ENCODE measurements at regions not wholly inside any gene's neighbourhood (a gene's known extent, or its start where the extent isn't known, plus 50 kb on each side); places are given as distances from the start of the nearest gene placed in this dataset.

DNA sequence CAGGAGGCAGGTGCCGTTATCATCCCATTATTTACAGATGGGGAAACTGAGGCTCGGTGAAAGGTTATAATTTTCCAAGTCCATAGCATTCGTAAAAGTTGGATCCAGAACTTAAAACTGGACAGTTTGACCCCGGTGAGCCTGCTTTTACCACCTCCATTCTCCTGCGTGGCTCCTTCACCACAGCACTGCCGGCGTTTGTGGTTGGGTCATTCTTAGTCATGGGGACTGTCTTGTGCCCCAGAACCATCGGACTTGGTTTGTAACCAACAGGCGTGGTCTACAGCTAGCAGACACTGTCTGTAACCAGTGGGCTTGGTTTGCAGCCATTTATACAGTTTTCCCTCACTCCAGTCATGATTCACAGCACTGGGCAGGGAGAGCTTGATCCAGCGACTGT lies 511.3 kb downstream of the NPHP4 start:
- in situ Hi-C loops (cut with MboI; ENCODE audit: low sequenced_read_pairs), result no loop called here

DNA sequence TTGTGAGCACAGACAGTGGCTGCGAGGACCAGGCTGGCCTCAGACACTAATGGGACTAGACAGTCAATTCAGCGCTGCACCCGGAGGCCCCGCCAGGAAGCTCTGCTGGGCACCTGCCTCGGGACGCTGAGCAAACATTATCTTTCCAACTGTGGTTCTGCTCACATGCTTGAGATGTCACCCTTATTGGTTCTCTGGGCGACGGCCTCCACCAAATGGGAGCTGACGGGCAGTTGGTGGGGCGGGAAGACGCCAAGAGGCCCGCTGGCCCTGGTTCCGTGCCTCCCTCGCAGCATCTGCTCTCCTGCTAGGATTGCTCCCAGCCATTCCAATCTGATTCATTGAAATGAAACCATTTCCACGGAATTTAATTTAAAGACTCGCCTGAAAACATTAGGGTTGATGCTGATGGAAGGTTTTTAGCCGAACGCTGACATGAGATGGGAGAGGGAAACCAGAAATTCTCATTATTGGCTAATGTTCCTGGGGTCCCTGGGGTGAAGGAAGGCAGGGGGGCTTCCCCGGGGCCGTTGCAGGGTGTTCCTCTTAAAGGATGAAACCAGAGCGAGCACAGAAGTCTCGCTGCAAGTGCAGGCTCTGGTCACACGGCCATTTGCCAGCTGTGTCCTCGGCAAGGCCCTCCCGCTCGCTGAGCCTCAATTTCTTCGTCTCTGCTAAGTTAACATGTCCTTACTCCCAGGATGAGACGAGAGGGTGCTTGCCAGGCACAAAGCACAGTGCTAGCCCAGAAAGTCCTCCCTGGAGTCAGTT lies 512.2 kb downstream of the NPHP4 start:
- in situ Hi-C loops (cut with MboI; ENCODE audit: low sequenced_read_pairs), result no loop called here

DNA sequence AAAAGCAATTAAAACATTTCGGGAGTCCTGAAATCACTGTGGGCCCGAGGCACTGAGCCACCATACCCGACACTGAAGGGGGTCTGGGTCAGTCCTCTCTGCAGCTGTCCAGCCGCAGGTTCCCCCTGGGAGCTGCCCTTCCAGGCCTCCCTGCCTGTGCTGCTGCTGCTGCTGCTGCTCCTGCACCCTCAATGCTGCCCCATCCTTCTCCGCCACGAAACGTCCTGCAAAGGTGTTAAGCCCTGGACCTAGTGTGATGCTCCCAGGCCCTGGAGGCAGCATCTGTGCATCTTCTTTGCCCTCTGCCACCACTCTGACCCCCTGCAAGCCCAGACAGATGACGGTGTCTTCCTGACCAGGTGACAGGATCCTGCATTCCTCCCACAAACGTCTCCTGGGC lies 513.3 kb downstream of the NPHP4 start:
- in situ Hi-C loops (cut with MboI; ENCODE audit: low sequenced_read_pairs), result no loop called here

DNA sequence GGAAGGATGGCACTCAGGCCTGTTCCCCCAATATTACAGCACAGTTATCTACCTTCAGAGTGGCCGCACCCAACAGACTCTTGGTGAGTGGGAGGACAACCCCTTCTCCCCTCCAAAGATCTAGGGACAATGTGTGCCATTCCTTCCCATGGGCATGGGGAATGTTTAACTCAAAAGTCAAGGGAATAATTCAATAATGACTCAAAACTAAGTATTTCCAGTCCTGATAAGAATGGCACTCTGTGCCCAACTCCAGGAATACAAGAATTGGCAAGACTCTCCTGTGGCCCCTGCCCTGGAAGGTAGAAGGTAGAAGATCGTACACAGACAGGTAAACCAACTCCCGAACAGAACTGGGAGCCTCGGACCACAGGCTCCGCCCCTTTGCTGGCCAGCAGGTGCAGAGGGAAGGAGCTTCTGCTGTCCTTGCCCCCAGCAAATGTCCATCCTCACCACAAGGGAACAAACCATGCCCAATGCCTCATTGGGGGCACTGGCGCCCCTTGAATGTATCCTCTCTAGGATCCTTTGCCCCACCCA lies 514.0 kb downstream of the NPHP4 start:
- in situ Hi-C loops (cut with MboI; ENCODE audit: low sequenced_read_pairs), result no loop called here

DNA sequence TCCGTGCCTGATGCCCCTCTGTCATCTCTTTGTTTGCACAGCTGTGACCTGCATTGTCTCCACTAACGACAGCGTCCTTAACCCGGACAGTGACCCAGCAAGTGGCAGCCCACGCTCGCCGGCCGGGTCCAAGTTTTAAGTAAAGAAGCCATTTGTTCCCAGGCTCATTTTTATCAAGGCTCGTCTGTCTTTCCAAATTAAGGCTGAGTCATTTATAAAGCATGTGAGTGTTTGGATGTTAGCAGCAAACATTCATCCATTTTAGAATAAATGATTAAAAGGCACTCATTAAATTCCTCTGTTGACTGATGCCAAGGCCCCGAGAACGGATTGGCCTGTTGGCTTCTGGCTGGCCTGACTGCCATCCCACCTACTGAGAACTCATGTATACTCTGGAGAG lies 514.5 kb downstream of the NPHP4 start:
- in situ Hi-C loops (cut with MboI; ENCODE audit: low sequenced_read_pairs), result no loop called here

DNA sequence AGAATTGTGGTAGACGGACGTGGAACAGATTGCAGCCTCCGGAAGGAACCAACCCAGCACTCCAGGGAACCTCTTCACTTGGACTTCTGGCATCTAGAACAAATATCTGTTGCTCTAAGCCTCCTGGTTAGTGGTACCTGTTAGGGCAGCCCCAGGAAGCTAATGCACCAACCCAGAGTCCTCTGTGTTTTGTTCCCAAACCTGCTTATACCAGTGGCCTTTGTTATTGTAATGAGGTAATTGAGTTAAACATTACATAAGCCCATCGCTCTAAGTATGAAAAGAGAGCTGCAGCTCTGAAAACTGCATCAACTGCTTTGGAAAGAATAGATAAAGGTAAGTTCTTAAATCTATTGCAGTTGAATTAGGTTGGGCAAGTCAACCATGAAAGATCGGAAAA lies 516.7 kb downstream of the NPHP4 start:
- in situ Hi-C loops (cut with MboI; ENCODE audit: low sequenced_read_pairs), result no loop called here

DNA sequence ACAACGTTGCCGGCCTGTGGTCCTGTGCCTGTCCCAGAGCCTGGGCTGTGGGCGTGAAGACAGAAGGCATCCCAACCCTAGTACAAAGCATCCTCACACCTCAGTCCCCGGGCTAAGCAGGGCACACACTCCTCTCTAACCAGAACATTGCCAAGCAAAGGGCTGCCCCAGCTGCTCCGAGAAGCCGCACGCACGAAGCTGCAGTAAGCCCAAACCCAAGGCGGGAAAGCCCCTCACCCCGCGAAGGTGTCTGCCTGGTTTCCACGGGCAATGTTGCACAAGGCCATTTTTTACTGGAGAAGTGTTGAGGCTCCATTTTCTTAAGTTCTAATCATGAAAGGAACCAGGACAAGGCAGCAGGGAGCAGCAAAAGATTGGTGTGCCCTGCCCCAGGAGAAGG lies 519.0 kb downstream of the NPHP4 start:
- in situ Hi-C loops (cut with MboI; ENCODE audit: low sequenced_read_pairs), result no loop called here

DNA sequence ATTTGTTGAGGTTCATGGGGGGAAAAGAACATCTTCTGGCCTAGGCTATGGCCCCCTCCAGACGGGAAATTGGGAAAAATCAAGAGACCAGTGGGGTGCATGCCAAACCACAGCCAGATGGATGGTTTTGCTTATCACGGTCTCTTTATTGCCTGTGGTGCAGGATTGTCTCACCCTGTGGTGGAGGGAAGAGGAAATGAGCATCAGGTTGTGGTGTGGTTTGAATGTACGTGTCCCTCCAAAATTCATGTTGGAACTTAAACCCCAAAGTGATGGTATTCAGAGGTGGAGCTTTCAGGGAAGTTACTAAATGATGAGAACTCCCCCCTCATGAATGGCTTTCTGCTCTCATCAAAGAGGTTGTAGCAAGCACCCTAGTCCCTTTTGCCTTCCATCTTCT lies 525.7 kb downstream of the NPHP4 start:
- in situ Hi-C loops (cut with MboI; ENCODE audit: low sequenced_read_pairs), result no loop called here

DNA sequence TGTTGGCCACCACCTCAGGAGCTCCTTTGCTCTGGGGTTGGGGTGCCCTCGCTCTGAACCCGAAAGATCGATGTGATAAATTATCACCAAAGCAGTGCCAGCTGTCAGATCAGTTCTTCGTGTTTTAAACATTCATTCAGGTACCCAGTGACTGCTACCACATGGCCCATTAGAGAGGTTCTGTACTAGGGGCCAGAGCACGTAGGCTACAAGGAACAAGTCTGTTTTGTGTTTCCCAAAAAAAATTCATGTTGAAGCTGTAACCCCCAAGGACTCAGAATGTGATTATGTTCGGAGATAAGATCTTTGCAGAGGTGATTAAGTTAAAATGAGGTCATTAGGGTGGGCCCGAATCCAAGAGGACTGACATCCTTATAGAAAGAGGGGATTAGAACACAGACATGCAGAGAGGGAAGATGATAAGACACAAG lies 526.9 kb downstream of the NPHP4 start:
- in situ Hi-C loops (cut with MboI; ENCODE audit: low sequenced_read_pairs), result no loop called here

DNA sequence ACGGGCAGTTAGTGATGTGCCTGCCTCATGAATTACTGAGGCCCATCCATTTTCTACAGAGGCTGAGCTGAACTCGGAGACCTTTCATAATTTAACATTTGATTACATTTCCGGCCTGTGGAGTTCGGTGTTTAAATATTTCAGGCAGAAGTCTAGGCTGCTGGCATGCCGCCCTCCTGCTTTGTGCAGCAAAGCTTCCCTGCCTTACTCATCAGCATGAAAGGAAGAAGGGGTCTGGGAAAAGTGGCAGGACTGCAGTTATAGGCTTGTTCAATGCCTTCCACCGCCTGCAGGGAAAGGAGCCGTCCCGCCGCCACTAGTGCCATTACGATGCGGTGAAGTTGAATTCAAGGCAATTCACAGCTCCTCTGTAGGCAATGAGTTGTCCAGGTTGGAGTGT lies 527.9 kb downstream of the NPHP4 start:
- in situ Hi-C loops (cut with MboI; ENCODE audit: low sequenced_read_pairs), result no loop called here

DNA sequence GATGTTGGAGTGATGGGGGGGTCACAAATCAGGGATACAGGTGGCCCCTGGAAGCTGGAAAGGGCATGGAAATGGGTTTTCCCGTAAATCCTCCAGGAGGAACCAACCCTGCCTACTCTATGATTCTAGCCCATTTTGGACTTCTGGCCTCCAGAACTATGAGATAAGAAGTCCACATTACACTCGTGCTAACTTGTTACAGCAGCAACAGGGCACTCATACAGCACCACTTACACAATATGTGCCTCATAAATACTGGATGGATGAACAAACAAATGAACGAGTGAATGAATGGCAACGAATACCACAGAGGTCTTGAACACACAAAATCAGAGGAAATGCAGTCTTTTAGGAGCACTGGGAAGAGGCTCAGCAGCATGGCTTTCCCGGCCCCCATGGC lies 531.3 kb downstream of the NPHP4 start:
- in situ Hi-C loops (cut with MboI; ENCODE audit: low sequenced_read_pairs), result no loop called here

DNA sequence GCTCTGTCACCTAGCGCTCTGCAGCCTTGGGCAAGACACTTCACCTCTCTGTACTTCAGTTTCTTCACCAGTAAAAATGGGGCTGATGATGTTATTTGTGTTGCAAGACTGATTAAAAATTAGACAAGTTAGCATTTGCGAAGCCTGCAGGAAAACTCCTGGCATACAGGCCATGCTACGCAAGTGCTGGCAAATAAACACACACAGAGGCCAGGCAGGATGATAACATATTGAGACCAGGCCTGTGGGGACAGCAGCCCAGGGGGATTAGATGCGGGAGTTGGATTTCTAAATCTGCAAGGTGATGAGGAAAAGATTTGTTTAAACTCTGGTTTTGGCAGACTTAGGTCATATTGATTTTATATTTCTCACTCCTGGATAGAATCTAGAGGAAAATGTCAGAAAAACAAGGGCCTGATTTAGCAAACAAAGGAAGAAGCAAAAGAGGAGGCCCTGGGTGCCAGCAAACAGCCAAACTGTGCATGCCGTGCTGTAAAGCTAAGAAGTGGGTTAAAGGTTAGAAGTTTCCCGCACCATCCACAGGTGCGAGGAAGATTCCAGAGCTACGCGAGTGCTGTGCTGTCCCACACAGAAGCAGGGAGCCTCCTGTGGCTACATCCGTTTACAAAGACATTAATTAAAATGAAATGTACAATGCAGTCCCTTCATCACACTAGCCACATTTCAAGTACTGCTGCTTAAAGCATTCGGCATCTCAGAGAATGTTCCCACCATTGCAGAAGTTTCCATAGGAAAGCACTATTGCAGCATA lies 532.2 kb downstream of the NPHP4 start:
- in situ Hi-C loops (cut with MboI; ENCODE audit: low sequenced_read_pairs), result no loop called here

DNA sequence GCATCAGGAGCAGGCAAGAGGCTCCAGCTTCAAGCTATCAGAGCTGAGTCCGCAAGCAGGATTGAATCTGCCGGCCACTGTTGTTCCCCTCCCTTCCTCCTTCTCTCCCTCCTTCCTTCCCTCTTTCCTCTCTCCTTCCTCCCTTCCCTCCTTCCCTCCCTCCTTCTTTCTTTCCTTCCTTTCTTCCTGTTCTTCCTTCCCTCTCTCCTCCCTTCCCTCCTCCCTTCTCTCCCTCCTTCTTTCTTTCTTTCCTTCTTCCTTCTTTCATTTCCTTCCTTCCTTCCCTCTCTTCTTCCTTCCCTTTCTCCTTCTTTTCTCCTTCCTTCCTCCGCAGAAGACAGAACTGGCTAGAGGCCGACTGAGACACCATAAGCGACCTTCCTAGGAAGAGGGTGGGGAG lies 534.0 kb downstream of the NPHP4 start:
- in situ Hi-C loops (cut with MboI; ENCODE audit: low sequenced_read_pairs), result no loop called here

DNA sequence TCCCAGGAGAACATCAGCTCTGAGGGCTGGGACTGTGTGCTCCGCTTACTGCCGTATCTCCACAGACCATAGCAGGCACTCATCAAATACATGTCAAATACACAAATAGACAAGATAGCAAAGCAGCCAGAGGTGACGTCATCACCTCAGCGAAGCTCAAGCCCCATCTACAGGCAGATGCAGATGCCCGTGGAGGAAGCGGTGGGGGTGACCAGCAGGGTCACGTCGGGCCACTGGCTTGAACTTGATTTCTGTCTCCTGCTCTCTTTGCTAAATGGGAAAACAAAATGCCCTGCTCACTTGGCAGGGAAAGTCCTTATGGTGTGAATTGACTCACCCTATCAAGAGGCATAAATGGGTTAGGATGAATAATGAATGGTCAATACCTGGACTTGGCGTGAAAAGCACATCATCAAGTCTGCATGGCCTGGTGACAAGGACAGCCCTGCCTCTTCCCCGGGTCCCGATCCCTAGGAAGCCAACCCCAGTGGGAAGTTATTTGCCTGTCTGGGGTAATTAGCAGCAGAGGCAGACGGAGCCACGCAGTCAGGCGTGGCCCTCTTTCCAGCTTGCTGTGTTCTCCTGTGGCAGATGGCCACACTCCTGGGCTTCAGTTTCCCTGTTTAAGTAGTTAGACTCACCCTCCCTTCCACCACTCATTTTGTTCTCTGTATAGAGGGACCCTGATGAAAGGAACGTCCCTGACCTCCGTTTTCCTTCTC lies 536.0 kb downstream of the NPHP4 start:
- in situ Hi-C loops (cut with MboI; ENCODE audit: low sequenced_read_pairs), result no loop called here

DNA sequence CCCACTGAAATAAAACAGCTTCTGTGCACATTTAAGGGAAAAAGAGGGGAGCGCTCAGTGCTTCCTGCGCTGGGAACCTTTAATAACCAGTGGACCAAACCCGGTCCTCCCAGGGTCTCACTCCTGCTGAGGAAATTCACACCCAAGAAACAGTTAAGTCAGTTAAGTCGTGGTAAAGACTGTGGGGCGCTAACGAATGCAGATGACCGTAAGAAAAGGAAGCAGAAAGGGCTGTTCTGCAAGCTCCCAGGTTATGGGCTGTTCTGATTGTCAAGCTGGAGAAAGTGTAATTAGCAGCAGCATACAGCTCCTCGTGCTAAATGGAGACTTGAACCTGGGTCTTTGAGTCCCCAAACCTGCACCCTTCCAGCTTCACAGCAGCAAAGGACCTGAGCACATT lies 536.6 kb downstream of the NPHP4 start:
- in situ Hi-C loops (cut with MboI; ENCODE audit: low sequenced_read_pairs), result no loop called here

DNA sequence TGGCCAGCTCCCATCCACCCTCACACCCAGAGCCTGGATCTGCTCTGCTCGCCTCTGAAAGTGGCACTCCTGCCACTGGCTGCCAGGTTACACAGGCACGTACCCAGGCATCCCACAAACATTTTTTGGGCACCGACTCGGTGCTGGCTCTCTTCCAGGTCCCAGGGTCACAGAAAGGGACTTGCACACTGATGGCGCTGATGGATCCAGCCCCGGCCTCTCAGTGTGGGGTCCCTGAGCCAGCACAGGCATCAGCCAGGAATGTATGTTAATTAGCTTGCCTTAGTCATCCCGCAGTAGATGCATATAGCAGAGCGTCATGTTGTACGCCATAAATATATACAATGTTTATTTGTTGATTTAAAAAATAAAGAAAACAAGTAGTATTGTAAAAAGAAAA lies 537.2 kb downstream of the NPHP4 start:
- in situ Hi-C loops (cut with MboI; ENCODE audit: low sequenced_read_pairs), result no loop called here

DNA sequence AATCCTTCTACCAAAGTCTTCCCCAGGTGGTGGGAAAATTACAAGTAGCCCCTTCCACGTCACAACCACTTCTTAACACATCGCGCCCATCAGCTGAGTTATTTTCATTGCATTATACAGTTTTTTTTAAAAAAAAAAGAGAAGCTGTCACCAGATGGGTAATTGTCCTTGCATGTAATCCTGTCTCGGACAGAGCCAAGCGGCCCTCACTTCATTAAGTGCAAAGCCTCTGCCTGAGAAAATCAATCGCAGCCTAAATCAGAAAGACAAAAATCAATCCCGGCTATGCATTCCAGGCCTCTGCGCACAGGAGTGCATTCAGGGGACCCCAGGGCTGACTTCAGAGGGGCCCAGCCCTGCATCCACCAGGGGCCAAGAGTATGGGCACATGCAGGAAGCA lies 538.9 kb downstream of the NPHP4 start:
- in situ Hi-C loops (cut with MboI; ENCODE audit: low sequenced_read_pairs), result no loop called here

DNA sequence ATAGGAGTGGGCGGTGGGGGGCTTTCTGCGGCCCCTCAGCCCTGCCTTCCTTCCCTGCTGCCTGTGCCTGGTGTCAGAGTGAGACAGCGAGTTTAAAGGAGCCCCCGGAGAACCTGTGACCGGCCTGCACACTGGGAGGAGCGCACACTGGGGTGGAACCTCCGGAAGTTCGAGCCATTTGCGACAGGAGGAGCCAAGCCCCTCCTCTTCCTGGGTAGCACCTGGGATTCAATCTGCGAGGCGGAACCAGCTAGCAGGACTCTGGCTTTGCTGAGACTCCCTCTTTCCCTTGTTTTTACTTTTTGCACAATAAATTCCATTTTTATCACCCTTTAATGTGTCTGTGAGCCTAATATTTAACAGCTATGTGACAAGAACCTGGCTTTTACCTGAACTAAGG lies 540.6 kb downstream of the NPHP4 start:
- in situ Hi-C loops (cut with MboI; ENCODE audit: low sequenced_read_pairs), result no loop called here

DNA sequence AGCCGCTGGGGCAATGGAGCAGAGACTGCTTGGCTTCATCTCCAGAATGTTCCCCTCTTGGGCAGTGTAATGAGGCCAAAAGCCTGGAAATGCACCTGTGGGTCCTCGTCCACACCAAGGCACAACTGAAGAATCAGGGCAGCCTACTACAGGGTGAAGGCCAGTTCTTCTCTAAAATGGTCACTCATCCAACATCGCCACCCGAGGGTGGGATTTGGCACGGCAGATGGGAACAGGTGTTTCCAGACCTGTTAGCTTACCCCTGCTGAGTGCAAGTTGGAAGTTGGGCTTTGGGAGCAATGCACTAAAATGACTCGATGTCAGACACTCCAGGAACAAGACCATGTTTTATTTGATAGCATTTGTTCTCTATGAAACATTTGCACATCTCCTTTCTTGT lies 543.7 kb downstream of the NPHP4 start:
- in situ Hi-C loops (cut with MboI; ENCODE audit: low sequenced_read_pairs), result no loop called here

DNA sequence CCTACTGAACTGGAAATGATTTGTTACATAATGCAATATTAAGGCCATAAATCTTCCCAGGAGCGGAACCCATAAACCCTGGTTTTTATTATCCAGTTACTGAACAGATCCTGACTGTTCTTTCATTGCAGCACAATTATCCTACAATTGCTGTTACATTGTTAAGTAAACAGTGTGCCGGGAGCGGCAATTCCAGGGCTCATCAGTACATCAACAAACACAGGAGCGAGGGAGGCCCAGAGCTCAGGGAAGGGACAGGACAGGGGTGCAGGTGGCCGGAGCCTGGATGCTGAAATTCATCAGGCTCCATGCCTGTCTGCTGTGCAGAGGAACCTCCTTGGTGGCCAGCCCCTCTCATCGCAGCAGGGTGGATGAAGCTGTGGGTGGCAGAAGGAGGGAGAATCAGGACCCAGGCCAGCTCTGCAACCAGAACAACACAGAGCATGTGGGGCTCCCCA lies 544.7 kb downstream of the NPHP4 start:
- in situ Hi-C loops (cut with MboI; ENCODE audit: low sequenced_read_pairs), result no loop called here

DNA sequence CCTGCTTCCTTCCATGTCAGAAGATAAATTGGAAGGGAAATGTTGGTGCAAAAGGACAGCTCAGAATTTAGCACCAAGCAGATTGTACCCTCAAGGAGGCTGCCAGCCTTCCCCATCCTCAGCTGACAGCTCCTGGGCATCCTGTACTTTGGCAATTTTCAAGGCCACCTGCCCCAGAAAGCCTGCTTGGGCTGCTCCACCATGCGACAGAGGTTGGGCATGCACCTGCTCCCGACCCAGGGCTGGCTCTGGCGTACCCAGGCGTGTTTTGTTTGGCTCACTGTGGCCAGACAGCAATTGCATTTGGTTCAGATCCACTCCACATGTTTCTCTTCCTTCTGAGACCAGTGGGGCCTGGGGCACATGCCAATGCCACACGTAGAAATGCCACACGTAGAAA lies 547.8 kb downstream of the NPHP4 start:
- in situ Hi-C loops (cut with MboI; ENCODE audit: low sequenced_read_pairs), result no loop called here

DNA sequence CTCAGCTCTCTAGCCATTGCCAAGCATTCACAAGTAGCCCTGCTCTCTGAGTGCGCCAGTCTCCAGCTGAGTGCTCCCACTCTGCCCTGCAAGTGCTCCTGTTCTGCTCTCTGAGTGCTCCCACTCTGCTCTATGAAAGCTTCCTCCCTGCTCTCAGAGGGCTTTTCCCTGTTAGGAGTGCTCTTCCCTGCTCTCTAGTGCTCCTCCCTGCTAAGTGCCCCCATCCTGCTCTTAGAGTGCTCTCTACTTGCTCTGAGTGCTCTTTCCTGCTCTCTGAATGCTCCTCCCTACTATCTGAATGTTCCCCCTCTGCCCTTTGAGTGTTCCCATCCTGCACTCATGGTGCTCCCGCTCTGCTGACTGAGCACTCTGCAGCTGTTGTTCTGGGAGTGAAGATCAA lies 555.4 kb downstream of the NPHP4 start:
- in situ Hi-C loops (cut with MboI; ENCODE audit: low sequenced_read_pairs), result no loop called here
